GM21360 (cell line): ENCODE measurements at regions not wholly inside any gene's neighbourhood (a gene's known extent, or its start where the extent isn't known, plus 50 kb on each side); places are given as distances from the start of the nearest gene placed in this dataset.
"Not testable (repeated sequence)": the region's sequence is repeated elsewhere in the genome, so short reads cannot be mapped to it uniquely, and the experiment has no call there.

Experiments used
- ATAC-seq: cut with Tn5 transposase; IDR thresholded peaks from one replicate; pipeline ENCODE4 v1.9.1; 2021; ENCODE audit warnings: mild to moderate bottlenecking, moderate library complexity; ENCODE audit not compliant: unreplicated experiment

DNA sequence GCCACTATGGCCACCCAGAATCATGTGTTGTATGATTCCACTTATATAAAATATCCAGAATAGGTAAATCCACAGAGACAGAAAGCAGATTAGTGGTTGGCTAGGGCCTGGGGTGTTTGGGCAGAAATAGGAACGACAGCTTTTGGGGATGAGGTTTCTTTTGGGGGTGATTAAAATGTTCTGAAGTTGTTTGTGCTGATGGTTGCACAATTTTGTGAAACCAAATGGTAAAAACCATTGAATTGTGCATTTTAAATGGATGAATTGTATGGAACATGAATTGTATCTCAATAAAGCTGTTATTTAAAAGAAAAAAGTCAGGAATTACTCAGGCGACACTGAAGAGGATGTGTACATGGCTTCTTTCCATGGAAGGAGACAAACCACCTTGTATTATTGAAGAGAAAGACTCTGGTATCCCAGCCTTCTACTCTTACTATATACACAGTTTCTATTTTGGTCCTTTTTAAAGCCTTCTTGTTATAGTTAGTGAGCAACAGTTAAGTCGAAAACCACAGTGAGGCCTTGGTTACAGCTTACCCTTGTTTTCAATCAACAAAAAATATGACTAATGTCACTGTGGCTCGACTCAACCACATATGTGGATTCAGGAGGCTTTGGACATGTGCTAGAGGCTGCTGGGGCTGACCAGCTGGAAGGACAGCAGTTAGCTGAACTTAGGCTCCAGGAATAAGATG is 57.1 kb upstream of the KMT2E start:
- peak; percentile 88 for ATAC-seq

- ATAC-seq = no peak
Measured at GRCh38 chr7:104958371-104958865, 55.6 kb upstream of the KMT2E start.

DNA sequence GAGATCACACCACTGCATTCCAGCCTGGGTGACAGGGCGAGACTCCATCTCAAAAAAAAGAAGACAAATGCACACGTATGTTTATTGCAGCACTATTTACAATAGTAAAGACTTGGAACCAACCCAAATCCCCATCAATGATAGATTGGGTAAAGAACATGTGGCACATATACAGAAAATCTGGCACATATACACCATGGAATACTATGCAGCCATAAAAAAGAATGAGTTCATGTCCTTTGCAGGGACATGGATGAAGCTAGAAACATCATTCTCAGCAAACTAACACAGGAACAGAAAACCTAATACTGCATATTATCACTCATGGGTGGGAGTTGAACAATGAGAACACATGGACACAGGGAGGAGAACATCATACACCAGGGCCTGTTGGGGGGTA is 54.5 kb upstream of the KMT2E start:
- ATAC-seq = not testable (repeated sequence)

DNA sequence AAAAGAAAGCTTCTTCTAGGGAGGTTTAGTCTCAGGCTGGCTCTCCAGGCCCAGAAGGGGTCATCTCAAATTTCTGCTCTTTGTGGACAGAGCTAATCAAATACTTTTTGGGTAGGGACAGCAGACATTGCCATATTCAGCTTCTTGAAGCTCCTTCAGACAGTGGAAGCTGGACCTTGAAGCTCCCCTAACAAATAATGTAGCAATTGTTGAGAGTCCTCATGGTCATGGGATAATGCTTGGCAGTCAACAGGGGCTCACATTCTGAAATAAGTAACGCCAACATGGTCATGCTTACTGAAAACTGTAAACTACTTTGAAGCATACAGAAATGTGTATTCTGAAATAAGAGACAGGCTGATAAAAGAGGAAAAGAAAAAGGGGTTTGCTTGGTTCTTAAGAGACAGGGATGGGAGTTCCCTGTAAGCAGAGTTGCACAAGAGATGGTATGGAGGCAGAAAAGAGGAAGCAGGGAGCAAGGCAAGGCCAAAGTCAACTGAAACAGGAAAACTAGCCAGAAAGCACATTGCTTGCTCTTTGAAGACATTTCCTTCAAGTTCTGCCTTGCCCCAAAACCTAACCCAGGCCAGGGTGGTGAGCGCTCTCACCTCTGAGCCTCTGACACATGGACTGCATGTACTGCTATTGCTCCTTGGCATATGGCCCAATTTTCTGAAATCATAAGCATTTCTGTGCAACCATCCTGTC is 53.1 kb upstream of the KMT2E start:
- ATAC-seq = no peak

GRCh38 chr7:104961821-104962220 is 52.2 kb upstream of the KMT2E start:
- no peak for ATAC-seq

GRCh38 chr7:104962781-104963180 is 51.2 kb upstream of the KMT2E start:
- ATAC-seq = no peak

DNA sequence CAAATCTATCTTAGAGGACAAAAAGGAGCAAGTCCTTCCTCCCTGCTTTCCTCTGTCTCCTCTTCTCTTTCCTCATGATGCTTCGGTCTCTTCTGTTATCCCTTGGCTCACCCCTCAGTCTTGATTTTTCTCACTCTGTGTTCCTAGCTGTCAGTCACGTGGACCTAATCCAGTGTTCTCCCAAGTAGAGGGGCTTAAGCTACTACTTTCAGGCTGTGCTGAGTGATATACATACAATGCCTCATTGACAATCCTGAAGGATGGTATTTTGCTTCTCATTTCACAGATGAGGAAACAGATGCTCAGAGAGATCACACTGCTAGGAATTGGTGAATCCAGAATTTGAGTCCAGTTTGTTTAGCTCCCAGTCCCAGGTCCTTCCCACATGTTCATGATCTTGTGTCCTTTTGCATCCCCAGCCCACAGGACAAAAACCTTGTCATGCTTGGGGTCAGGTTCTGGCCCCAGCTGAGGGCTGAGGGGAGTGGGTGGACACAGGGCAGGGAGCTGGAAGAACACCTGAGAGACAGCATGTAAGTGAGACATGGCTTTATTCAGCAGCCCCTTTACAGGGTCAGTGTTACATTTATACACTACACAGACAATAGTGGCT is 50.5 kb upstream of the KMT2E start:
- no peak for ATAC-seq

DNA sequence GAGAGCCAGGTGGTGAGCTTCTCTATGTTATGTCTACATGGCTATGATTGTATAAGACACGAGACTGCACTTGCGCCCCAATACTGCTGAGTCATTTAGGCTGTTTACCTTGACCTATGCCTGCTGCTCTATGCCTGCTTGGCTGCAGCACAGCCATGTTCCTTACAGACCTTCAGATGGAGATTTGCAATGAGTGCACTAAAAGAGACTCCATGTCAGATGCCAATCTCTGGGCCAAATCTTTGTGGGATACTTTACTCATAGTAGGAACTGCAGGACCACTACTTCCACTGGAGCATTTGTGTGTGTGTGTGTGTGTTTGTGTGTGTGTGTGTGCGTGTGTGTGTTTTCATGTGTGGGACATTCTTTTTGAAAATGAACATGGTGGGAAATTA is 50.0 kb upstream of the KMT2E start:
- ATAC-seq = no peak
